Nephron progenitor cell (in vitro differentiated cells): ENCODE measurements at regions not wholly inside any gene's neighbourhood (a gene's known extent, or its start where the extent isn't known, plus 50 kb on each side); places are given as distances from the start of the nearest gene placed in this dataset.
"Not testable (repeated sequence)": the region's sequence is repeated elsewhere in the genome, so short reads cannot be mapped to it uniquely, and the experiment has no call there.

ENCODE experiments used
- DNase-seq: peaks from one replicate; pipeline ENCODE4 v3.0.0; 2021
- H3K27ac Mint-ChIP-seq: 2 replicates; pipeline ENCODE4 v1.8.0; 2021; ENCODE audit warnings: mild to moderate bottlenecking, moderate library complexity, mixed read lengths
- H3K27me3 Mint-ChIP-seq: 2 replicates; pipeline ENCODE4 v1.8.0; 2021; ENCODE audit warnings: mild to moderate bottlenecking, low read depth, mixed read lengths; ENCODE audit not compliant: poor library complexity
- H3K36me3 Mint-ChIP-seq: 2 replicates; pipeline ENCODE4 v1.8.0; 2021; ENCODE audit warnings: low read depth, mixed read lengths
- H3K4me1 Mint-ChIP-seq: 2 replicates; pipeline ENCODE4 v1.8.0; 2021; ENCODE audit warnings: mixed read lengths
- H3K4me3 Mint-ChIP-seq: 2 replicates; pipeline ENCODE4 v1.8.0; 2021; ENCODE audit warnings: mild to moderate bottlenecking, moderate library complexity, mixed read lengths
- H3K9me3 Mint-ChIP-seq: 2 replicates; pipeline ENCODE4 v1.8.0; 2021; ENCODE audit warnings: mild to moderate bottlenecking, moderate library complexity, mixed read lengths
- TF ChIP-seq, protein P1 (sequence below): fragments of 200-600 bp; sonication (generic); IDR thresholded peaks from 2 replicates; pipeline ENCODE4 v1.5.0; 2021; ENCODE audit warnings: antibody characterized with exemption

DNA sequence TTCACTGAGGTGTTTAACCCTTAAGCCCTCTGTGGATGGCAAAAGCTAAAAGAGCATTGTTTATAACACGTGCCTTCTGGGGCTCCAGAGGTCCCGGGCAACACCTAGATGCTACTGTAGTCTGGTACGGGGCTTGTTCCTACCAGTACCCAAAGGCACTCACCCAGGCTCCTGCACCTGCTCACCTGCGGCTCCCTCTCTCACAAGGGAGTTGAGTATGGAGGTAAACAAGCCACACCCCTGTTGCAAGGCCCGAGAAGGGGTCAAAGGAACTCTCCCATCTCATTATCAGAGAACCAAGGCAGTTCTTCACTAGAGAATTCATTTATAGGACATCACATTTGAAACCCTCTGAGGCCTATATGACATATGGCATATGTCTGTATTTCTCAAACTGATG is 53.4 kb upstream of the IL6ST start:
- TF ChIP-seq, protein P1, sequence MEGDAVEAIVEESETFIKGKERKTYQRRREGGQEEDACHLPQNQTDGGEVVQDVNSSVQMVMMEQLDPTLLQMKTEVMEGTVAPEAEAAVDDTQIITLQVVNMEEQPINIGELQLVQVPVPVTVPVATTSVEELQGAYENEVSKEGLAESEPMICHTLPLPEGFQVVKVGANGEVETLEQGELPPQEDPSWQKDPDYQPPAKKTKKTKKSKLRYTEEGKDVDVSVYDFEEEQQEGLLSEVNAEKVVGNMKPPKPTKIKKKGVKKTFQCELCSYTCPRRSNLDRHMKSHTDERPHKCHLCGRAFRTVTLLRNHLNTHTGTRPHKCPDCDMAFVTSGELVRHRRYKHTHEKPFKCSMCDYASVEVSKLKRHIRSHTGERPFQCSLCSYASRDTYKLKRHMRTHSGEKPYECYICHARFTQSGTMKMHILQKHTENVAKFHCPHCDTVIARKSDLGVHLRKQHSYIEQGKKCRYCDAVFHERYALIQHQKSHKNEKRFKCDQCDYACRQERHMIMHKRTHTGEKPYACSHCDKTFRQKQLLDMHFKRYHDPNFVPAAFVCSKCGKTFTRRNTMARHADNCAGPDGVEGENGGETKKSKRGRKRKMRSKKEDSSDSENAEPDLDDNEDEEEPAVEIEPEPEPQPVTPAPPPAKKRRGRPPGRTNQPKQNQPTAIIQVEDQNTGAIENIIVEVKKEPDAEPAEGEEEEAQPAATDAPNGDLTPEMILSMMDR: no peak
- no peak overlapping the region for H3K4me3 Mint-ChIP-seq
- H3K27ac Mint-ChIP-seq: peak overlapping the region; percentile 84
- H3K27me3 Mint-ChIP-seq: peaks cover 20% of the 10 kb centered on the region
- no peak for DNase-seq
- no peaks in the 10 kb centered on the region for H3K4me1 Mint-ChIP-seq
- H3K9me3 Mint-ChIP-seq: peaks cover 40% of the 10 kb centered on the region
- peaks cover 4% of the 10 kb centered on the region for H3K36me3 Mint-ChIP-seq

DNA sequence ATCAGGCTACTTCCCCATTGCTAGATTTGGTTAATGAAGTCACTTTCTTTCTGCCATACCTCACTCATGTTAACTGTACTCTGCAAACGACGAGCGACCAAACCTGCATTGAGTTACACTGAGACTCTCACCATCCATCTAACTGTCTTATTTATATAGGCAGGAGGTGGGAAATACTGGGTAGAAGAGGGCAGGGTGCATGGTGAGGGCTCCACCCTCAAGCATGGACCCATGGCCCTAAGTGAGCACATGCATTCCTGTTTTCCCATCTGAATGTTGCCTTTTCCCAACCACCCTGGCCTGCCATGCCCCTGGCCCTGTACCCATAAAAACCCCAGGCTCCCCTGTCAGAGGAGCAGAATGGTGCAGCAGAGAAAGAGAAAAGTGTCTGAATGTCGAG is 52.7 kb upstream of the IL6ST start:
- Mint-ChIP-seq H3K27ac (no peak overlapping the region), H3K27me3 (peaks cover 17% of the 10 kb centered on the region), H3K4me3 (no peak overlapping the region), H3K4me1 (no peaks in the 10 kb centered on the region), H3K9me3 (peaks cover 33% of the 10 kb centered on the region), H3K36me3 (no peaks in the 10 kb centered on the region)
- TF ChIP-seq, protein P1: no peak
- no peak for DNase-seq

DNA sequence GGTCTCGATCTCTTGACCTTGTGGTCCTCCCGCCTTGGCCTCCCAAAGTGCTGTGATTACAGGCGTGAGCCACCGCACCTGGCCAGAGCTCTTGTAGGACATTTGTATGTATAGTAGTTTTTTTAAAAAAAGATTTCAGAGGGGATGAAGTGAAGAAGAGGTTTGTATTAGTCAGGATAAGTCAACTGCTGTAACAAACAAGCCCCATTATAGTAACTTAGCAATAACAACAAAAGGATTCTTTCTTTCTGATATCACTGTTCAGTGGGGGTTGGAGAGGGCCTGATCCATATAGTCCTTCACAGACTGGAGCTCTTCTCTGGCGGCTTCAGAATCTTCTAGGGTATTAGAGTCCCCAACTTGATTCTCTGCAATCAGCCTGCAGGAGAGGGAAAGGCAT is 50.7 kb upstream of the IL6ST start:
- DNase-seq: no peak
- H3K27me3 Mint-ChIP-seq: peaks cover 15% of the 10 kb centered on the region
- peaks cover 25% of the 10 kb centered on the region for H3K9me3 Mint-ChIP-seq
- no peak overlapping the region for H3K4me3 Mint-ChIP-seq
- no peaks in the 10 kb centered on the region for H3K36me3 Mint-ChIP-seq
- no peak overlapping the region for H3K27ac Mint-ChIP-seq
- no peaks in the 10 kb centered on the region for H3K4me1 Mint-ChIP-seq
- TF ChIP-seq, protein P1: no peak

DNA sequence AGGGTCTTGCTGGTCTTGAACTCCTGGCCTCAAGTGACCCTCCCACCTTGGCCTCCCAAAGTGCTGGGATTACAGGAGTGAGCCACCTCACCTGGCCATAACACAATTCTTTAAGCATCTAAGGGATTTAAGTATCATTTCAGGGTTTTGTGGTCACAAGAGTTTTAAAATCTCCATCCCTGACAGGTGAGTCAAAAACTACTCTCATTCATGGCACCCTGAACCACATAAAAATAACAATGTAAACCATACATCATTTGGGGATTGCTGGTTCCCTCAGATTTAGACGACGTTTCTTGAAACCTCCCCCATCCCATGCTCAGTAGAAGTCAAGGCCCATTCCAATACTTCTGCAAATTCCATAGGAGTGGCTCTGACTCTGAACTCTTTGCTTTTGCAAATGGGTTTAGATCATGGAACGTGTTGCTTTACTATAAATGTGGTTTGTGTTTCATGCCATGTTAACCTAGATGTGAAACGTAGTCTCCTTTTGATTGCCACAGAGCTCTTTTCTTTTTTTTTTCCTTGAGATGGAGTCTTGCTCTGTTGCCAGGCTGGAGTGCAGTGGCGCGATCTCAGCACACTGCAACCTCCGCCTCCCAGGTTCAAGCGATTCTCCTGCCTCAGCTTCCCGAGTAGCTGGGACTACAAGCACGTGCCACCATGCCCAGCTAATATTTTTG is 50.1 kb upstream of the IL6ST start:
- H3K4me1 Mint-ChIP-seq, DNase-seq, H3K4me3 Mint-ChIP-seq, H3K27ac Mint-ChIP-seq, H3K36me3 Mint-ChIP-seq: not testable (repeated sequence)
- H3K9me3 Mint-ChIP-seq: peaks cover 27% of the 10 kb centered on the region
- H3K27me3 Mint-ChIP-seq: peaks cover 12% of the 10 kb centered on the region
